WERI-Rb-1 (cell line): ENCODE measurements at regions not wholly inside any gene's neighbourhood (a gene's known extent, or its start where the extent isn't known, plus 50 kb on each side); places are given as distances from the start of the nearest gene placed in this dataset.

Experiments
- DNase-seq: peaks from one replicate; pipeline ENCODE4 v3.0.0-alpha.2; 2020
- H3K27ac ChIP-seq: fragments of 250-450 bp; sonication (Bioruptor Pico); 2 replicates; pipeline ENCODE4 v1.5.1; 2020; ENCODE audit warnings: mild to moderate bottlenecking, moderate library complexity
- H3K27me3 ChIP-seq: fragments of 250-450 bp; sonication (Bioruptor Pico); 2 replicates; pipeline ENCODE4 v1.5.1; 2021; ENCODE audit warnings: mild to moderate bottlenecking, low read depth, moderate library complexity; ENCODE audit not compliant: insufficient read depth, severe bottlenecking
- H3K36me3 ChIP-seq: fragments of 250-450 bp; sonication (Bioruptor Pico); 2 replicates; pipeline ENCODE4 v1.5.1; 2020; ENCODE audit warnings: mild to moderate bottlenecking, moderate library complexity
- H3K4me3 ChIP-seq: 2 replicates; pipeline ENCODE4 v1.5.1; 2011; ENCODE audit warnings: low read depth, mild to moderate bottlenecking, control low read depth, low read length
- H3K9me3 ChIP-seq: fragments of 250-450 bp; sonication (Bioruptor Pico); 2 replicates; pipeline ENCODE4 v1.5.1; 2021; ENCODE audit warnings: mild to moderate bottlenecking, moderate library complexity; ENCODE audit not compliant: severe bottlenecking
- TF ChIP-seq, protein P1 (sequence below): IDR thresholded peaks from 2 replicates; pipeline ENCODE4 v1.5.1; 2011; ENCODE audit warnings: low read depth, mild to moderate bottlenecking, control low read depth, inconsistent platforms, low read length

DNA sequence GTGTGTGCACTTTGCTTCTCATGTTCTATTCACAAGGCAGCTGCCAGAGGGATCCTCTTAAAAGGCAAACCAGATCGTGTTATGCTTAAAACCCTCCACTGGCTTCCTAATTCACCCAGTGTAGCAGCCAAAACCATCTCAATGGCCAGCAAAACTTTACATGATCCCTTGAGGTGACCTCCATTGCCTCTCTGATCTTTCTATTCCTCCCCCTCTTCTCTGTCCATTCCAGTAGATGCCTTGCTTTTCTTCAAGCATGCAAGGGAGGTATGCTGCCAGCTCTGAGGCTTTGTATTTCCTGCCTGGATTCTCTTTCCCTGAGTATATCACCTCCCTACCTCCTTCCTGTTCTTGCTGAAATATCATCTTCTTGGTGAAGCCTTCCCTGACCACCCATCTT lies 93.2 kb upstream of the KCNK2 start:
- Histone ChIP-seq H3K4me3 (no peak overlapping the region), H3K36me3 (no peaks in the 10 kb centered on the region), H3K27me3 (no peaks in the 10 kb centered on the region), H3K27ac (no peak overlapping the region), H3K9me3 (no peaks in the 10 kb centered on the region)
- TF ChIP-seq, protein P1, sequence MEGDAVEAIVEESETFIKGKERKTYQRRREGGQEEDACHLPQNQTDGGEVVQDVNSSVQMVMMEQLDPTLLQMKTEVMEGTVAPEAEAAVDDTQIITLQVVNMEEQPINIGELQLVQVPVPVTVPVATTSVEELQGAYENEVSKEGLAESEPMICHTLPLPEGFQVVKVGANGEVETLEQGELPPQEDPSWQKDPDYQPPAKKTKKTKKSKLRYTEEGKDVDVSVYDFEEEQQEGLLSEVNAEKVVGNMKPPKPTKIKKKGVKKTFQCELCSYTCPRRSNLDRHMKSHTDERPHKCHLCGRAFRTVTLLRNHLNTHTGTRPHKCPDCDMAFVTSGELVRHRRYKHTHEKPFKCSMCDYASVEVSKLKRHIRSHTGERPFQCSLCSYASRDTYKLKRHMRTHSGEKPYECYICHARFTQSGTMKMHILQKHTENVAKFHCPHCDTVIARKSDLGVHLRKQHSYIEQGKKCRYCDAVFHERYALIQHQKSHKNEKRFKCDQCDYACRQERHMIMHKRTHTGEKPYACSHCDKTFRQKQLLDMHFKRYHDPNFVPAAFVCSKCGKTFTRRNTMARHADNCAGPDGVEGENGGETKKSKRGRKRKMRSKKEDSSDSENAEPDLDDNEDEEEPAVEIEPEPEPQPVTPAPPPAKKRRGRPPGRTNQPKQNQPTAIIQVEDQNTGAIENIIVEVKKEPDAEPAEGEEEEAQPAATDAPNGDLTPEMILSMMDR = no peak
- DNase-seq = no peak

DNA sequence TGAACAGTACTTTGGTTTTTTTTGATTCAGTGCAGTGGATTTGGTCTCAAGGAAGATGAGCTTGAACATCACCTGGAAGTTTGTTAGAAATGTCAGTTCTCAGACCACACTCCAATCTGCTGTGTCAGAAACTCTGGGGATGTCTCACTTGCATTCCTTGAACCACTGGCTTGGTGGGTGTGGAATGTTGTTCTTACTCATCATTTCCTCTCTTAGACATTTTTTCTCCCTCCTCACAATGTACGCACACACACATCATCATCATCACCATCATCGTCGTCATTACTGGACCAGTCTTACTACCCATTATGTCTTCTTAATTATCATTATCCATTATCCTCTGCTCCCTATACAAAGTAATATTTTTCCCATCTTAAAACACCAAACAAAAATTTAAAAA lies 91.9 kb upstream of the KCNK2 start:
- Histone ChIP-seq H3K36me3 (no peaks in the 10 kb centered on the region), H3K27ac (no peak overlapping the region), H3K4me3 (no peak overlapping the region), H3K27me3 (no peaks in the 10 kb centered on the region), H3K9me3 (no peaks in the 10 kb centered on the region)
- no peak for DNase-seq
- TF ChIP-seq, protein P1 = no peak

DNA sequence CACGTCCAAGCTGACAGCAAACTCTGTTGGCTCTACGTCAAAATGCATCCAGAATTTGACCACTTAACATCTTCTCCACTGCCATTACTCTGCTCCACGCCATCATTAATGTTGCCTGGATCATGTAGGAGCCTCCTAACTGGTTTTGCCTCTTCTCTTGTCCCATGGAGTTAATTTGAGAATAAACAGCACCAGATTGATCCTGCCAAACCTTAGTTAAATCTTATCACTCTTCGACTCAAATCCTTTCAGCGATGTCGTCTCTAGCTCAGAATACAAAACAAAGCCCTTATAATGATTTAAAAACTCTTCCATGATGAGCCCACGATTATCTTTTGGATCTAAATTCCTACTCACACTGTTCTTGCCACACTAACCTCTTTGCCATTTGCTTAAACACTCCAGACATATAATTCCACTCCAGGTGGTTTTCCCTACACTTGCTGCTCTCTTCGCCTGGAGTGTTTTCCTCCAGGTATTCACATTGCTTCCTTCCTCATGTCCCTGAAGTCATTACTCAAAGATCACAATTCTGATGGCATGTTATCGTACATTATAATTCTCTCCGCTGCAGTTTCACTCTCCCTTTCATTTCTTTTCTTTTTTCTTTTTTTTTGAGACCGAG lies 90.7 kb upstream of the KCNK2 start:
- Histone ChIP-seq H3K4me3 (no peak overlapping the region), H3K27me3 (no peaks in the 10 kb centered on the region), H3K9me3 (no peaks in the 10 kb centered on the region), H3K27ac (no peak overlapping the region), H3K36me3 (no peaks in the 10 kb centered on the region)
- TF ChIP-seq, protein P1 = no peak
- no peak for DNase-seq

DNA sequence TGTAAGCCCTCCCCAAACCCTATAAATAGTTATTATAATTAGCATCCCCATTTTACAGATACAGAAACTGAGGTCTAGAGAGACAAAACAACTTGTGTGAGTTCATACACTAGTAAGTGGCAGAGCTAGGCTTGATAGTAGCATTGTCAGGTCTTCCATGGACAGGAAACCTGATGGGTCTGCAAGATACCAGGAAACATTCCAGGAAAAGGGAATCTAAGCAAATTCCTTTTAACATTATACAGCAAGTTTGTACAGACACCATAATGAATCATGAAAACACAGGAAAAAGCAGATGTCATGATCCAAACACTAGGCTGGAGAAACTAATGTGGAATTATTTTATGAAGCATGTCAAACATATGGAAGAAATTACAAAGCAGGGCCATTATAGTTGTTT lies 89.1 kb upstream of the KCNK2 start:
- no peak for DNase-seq
- TF ChIP-seq, protein P1 = no peak
- Histone ChIP-seq H3K27me3 (no peaks in the 10 kb centered on the region), H3K36me3 (no peaks in the 10 kb centered on the region), H3K9me3 (no peaks in the 10 kb centered on the region), H3K4me3 (no peak overlapping the region), H3K27ac (no peak overlapping the region)

DNA sequence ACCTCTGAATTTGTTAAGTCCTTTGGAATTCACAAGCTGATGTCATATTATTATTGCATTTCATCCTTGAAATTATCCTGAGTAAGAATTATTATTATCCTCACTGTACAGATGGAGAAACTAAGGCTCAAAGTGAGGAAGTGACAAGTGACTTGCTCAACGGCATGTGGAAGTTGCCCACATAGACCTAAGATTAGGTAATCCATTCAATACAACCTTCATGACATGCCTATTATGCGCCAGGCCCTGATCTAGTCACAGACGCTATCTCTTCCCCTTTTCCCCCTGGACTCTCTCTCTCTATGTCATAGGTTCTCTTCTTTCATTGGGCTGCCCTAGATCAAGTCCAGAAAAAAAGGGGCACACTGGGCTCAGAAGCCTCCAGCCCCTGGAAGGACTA lies 84.9 kb upstream of the KCNK2 start:
- no peaks in the 10 kb centered on the region for H3K27me3 ChIP-seq
- H3K4me3 ChIP-seq = no peak overlapping the region
- H3K27ac ChIP-seq = no peak overlapping the region
- H3K9me3 ChIP-seq = no peaks in the 10 kb centered on the region
- no peak for DNase-seq
- TF ChIP-seq, protein P1 = no peak
- no peaks in the 10 kb centered on the region for H3K36me3 ChIP-seq

DNA sequence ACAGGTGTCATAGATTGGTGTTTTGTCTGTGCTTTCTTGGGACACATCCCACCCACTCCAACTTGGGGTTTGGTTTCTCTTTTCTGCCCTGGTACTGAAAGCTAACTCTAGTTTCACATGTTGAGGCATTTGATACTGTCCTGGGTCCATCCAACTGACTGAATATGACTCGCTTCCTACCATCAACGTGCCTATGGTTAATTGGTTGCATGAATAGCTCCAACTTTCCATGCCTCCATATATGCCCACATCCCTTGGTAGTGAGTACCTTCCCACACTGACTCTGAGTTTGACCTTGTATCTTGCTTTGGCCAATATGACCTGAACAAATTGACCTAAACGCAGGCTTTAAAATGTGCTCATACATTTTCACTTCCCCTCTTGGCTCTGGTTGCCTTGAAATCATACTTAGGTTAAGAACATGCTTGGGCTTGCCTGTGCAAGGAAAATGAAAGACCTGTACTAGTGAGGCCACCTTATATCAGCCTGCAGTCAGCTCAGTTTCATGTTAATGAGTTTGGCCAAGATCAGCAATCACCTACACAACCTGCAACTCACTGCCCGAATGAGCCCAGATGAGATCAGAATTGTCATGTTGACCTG lies 81.0 kb upstream of the KCNK2 start:
- Histone ChIP-seq H3K9me3 (no peaks in the 10 kb centered on the region), H3K27ac (no peak overlapping the region), H3K27me3 (no peaks in the 10 kb centered on the region), H3K36me3 (no peaks in the 10 kb centered on the region), H3K4me3 (no peak overlapping the region)
- DNase-seq = no peak
- TF ChIP-seq, protein P1 = no peak
